ENCODE measurements at regions not wholly inside any gene's neighbourhood (a gene's known extent, or its start where the extent isn't known, plus 50 kb on each side); places are given as distances from the start of the nearest gene placed in this dataset.

- TF ChIP-seq POLR2A (IDR thresholded peaks at IDR 0.05) (no peak), CTCF (IDR thresholded peaks at IDR 0.05) (no peak)
Observed at GRCh38 chr6:131427434-131428058, 145.5 kb upstream of the ARG1 start.

All from uterus (tissue), 2 donors.